Liver (tissue), 8 donors: ENCODE measurements at regions not wholly inside any gene's neighbourhood (a gene's known extent, or its start where the extent isn't known, plus 50 kb on each side); places are given as distances from the start of the nearest gene placed in this dataset.
"Not testable (repeated sequence)": the region's sequence is repeated elsewhere in the genome, so short reads cannot be mapped to it uniquely, and the experiment has no call there.

Source experiments
- DNase-seq: peaks from one replicate; pipeline ENCODE4 v3.0.0-alpha.2; 2017; ENCODE audit warnings: low spot score
- H3K27ac ChIP-seq, 2 donors: one replicate each; pipeline ENCODE4 v1.7.0; 2013; ENCODE audit warnings: inconsistent platforms in 2 of 2, low read length in 2 of 2, control low read depth in 1 of 2, low read depth in 1 of 2, mild to moderate bottlenecking in 1 of 2
- H3K27me3 ChIP-seq, 4 donors: one replicate each; pipeline versions ENCODE4 v1.6.1 to v1.7.0; 2013; ENCODE audit warnings: low read length in 3 of 4, inconsistent platforms in 1 of 4, mild to moderate bottlenecking in 1 of 4, moderate library complexity in 1 of 4; ENCODE audit not compliant: control insufficient read depth in 4 of 4, insufficient read depth in 4 of 4
- H3K36me3 ChIP-seq, 4 donors: one replicate each; pipeline versions ENCODE4 v1.6.1 to v1.7.0; 2013; ENCODE audit warnings: low read length in 3 of 4, mild to moderate bottlenecking in 3 of 4, low read depth in 1 of 4, moderate library complexity in 1 of 4; ENCODE audit not compliant: control insufficient read depth in 4 of 4, insufficient read depth in 3 of 4
- H3K4me1 ChIP-seq, 4 donors: one replicate each; pipeline versions ENCODE4 v1.6.1 to v1.7.0; 2013; ENCODE audit warnings: low read length in 3 of 4, mild to moderate bottlenecking in 3 of 4, moderate library complexity in 1 of 4; ENCODE audit not compliant: control insufficient read depth in 4 of 4, insufficient read depth in 4 of 4
- H3K4me3 ChIP-seq, 3 donors: one replicate each; pipeline versions ENCODE4 v1.6.1 to v1.7.0; 2013; ENCODE audit warnings: low read length in 3 of 3, control low read depth in 1 of 3, low read depth in 1 of 3, mild to moderate bottlenecking in 1 of 3
- H3K9ac ChIP-seq, 2 donors: one replicate each; pipeline ENCODE4 v1.7.0; 2013; ENCODE audit warnings: low read length in 2 of 2, mild to moderate bottlenecking in 2 of 2, moderate library complexity in 2 of 2, control low read depth in 1 of 2, low read depth in 1 of 2
- H3K9me3 ChIP-seq, 4 donors: one replicate each; pipeline versions ENCODE4 v1.6.1 to v1.7.0; 2013; ENCODE audit warnings: low read length in 3 of 4; ENCODE audit not compliant: control insufficient read depth in 4 of 4
- CTCF ChIP-seq: fragments of 150-350 bp; IDR thresholded peaks from 2 replicates; pipeline ENCODE4 v1.5.1; 2017; ENCODE audit warnings: improper control_type of control experiment, low read depth, low read length; ENCODE audit not compliant: missing input control
- FOXA1 ChIP-seq: IDR thresholded peaks from 2 replicates; pipeline ENCODE4 v1.6.1; 2016; ENCODE audit warnings: antibody characterized with exemption
- FOXA2 ChIP-seq: IDR thresholded peaks from 2 replicates; pipeline ENCODE4 v1.6.1; 2016; ENCODE audit warnings: antibody characterized with exemption
- GABPA ChIP-seq, 2 donors: IDR thresholded peaks in 1 of 2; conservative IDR thresholded peaks in 1 of 2; 2 replicates each; pipeline ENCODE4 v1.6.1; 2016; ENCODE audit warnings: antibody characterized with exemption in 2 of 2, mild to moderate bottlenecking in 1 of 2, moderate library complexity in 1 of 2
- HNF4G ChIP-seq: IDR thresholded peaks from 2 replicates; pipeline ENCODE4 v1.6.1; 2016; ENCODE audit warnings: antibody characterized with exemption
- JUND ChIP-seq, 2 donors: IDR thresholded peaks; 2 replicates each; pipeline ENCODE4 v1.6.1; 2016; ENCODE audit warnings: antibody characterized with exemption in 2 of 2
- NR2F2 ChIP-seq: IDR thresholded peaks from 2 replicates; pipeline ENCODE4 v1.6.1; 2016; ENCODE audit warnings: antibody characterized with exemption
- RAD21 ChIP-seq, 2 donors: IDR thresholded peaks; 2 replicates each; pipeline ENCODE4 v1.6.1; 2016; ENCODE audit warnings: antibody characterized with exemption in 2 of 2, mild to moderate bottlenecking in 2 of 2
- REST ChIP-seq: IDR thresholded peaks from 2 replicates; pipeline ENCODE4 v1.6.1; 2016; ENCODE audit warnings: antibody characterized with exemption, mild to moderate bottlenecking
- RXRA ChIP-seq, 2 donors: IDR thresholded peaks; 2 replicates each; pipeline ENCODE4 v1.6.1; 2017 to 2018; ENCODE audit warnings: antibody characterized with exemption in 2 of 2, mild to moderate bottlenecking in 1 of 2
- SP1 ChIP-seq: IDR thresholded peaks from 2 replicates; pipeline ENCODE4 v1.6.1; 2018; ENCODE audit warnings: antibody characterized with exemption, mild to moderate bottlenecking
- TAF1 ChIP-seq: conservative IDR thresholded peaks from 2 replicates; pipeline ENCODE4 v1.6.1; 2016; ENCODE audit warnings: antibody characterized with exemption, mild to moderate bottlenecking
- YY1 ChIP-seq: IDR thresholded peaks from 2 replicates; pipeline ENCODE4 v1.6.1; 2016; ENCODE audit warnings: antibody characterized with exemption, mild to moderate bottlenecking
- ZBTB33 ChIP-seq: IDR thresholded peaks from 2 replicates; pipeline ENCODE4 v1.6.1; 2016; ENCODE audit warnings: antibody characterized with exemption
- WGBS: extraction: QIAGEN DNeasy Blood & Tissue Kit; methylation state at CpG from one replicate; pipeline ENCODE4 v1.1.7; 2013; 5-methylcytosine and 5-hydroxymethylcytosine counted together
- donor health status: healthy.
- donor health status: healthy.
- donor health status: healthy.
- donor health status: healthy.
- donor health status: healthy.

GRCh38 chr2:56589835-56590234 lies 406.0 kb downstream of the CCDC85A start:
- Histone ChIP-seq H3K27ac (no peak overlapping the region), H3K9me3 (no peaks in the 10 kb centered on the region), H3K36me3 (no peaks in the 10 kb centered on the region), H3K4me3 (no peak overlapping the region), H3K9ac (no peak overlapping the region), H3K27me3 (no peaks in the 10 kb centered on the region), H3K4me1 (no peaks in the 10 kb centered on the region)
- DNase-seq: no peak
- TF ChIP-seq REST: no peak
- no peak for TF ChIP-seq RAD21 (IDR thresholded peaks at IDR 0.05)
- no peak for TF ChIP-seq FOXA2
- no peak for TF ChIP-seq TAF1
- TF ChIP-seq ZBTB33: no peak
- no peak for TF ChIP-seq FOXA1
- no peak for TF ChIP-seq CTCF

- no peak overlapping the region for H3K4me3 ChIP-seq
- H3K36me3 ChIP-seq: no peaks in the 10 kb centered on the region
- H3K4me1 ChIP-seq: no peaks in the 10 kb centered on the region
- no peaks in the 10 kb centered on the region for H3K27me3 ChIP-seq
- H3K9me3 ChIP-seq: no peaks in the 10 kb centered on the region
- WGBS: 71% methylated on average over 3 of the region's 3 CpGs
- H3K9ac ChIP-seq: no peak overlapping the region
- no peak for DNase-seq
- TF ChIP-seq NR2F2 (no peak), SP1 (no peak), JUND (IDR thresholded peaks at IDR 0.05) (no peak), CTCF (no peak), YY1 (no peak), FOXA2 (no peak), HNF4G (no peak), ZBTB33 (no peak), RAD21 (IDR thresholded peaks at IDR 0.05) (no peak), RXRA (IDR thresholded peaks at IDR 0.05) (no peak), GABPA (IDR thresholded peaks at IDR 0.05 in 1 of 2, conservative IDR thresholded peaks at IDR 0.05 in 1 of 2) (no peak)
- no peak overlapping the region for H3K27ac ChIP-seq
Observed at GRCh38 chr2:56590611-56591010, 406.8 kb downstream of the CCDC85A start.

GRCh38 chr2:56606086-56606485 lies 422.3 kb downstream of the CCDC85A start:
- H3K27me3 ChIP-seq, H3K4me1 ChIP-seq, DNase-seq, H3K36me3 ChIP-seq, H3K27ac ChIP-seq, H3K9ac ChIP-seq, H3K4me3 ChIP-seq, H3K9me3 ChIP-seq: not testable (repeated sequence)
- 61% methylated on average over 9 of the region's 9 CpGs for WGBS
